Stimulated activated CD4-positive, alpha-beta T cell treated with anti-CD3 and anti-CD28 coated beads, TNF-alpha, amount 100 ng/mL, for 24 hours (primary cell): ENCODE measurements at regions not wholly inside any gene's neighbourhood (a gene's known extent, or its start where the extent isn't known, plus 50 kb on each side); places are given as distances from the start of the nearest gene placed in this dataset.

Source experiments
- DNase-seq, 3 experiments: peaks; one replicate each; pipeline ENCODE4 v3.0.0-alpha.2; 2020; ENCODE audit warnings: low read depth in 3 of 3

GRCh38 chr1:88357729-88358128 is 326.3 kb upstream of the PKN2 start:
- DNase-seq: no peak

- no peak for DNase-seq
Observed at GRCh38 chr1:88371436-88372023, 312.5 kb upstream of the PKN2 start.

DNA sequence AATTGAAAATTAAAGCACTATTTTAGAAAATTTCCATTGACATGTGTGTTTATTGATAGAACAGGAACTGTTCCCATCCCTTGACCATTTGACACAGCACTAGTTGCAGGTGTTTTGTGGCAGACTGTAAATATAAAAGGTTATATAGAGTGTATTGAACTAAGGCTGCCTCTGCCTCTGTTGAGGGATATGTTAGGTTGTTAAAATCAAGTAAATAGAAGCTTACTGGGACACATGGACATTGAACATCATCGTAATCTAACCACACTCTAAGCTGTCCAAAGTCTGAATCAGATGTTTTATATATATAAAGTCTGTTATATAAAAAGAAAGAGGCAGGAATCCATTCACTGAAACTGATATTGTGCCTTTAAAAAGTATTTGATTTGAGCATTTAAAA is 308.1 kb upstream of the PKN2 start:
- DNase-seq: no peak

- DNase-seq: no peak
Observed at GRCh38 chr1:88376421-88376820, 307.7 kb upstream of the PKN2 start.

GRCh38 chr1:88378560-88378959 is 305.5 kb upstream of the PKN2 start:
- DNase-seq: no peak

DNA sequence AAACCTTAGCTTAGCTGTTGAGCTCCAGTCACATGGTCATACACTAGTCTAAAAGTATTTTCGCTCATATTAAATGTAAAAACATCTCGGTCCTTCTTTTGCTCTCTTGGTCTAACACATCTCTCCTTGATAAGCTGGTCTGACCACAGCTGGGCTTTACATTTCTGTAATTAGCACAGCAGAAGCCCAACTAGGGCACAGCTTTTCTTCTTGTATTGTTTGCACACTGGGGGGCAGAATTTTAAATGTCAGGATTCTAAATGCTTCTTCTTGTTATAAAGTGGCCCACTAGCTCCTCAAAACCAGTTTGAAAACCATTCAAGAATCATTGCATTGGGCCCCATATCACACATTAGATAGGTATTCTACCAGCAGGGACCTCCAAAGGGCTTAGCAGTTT is 289.1 kb upstream of the PKN2 start:
- no peak for DNase-seq

GRCh38 chr1:88398338-88398737 is 285.7 kb upstream of the PKN2 start:
- no peak for DNase-seq

DNA sequence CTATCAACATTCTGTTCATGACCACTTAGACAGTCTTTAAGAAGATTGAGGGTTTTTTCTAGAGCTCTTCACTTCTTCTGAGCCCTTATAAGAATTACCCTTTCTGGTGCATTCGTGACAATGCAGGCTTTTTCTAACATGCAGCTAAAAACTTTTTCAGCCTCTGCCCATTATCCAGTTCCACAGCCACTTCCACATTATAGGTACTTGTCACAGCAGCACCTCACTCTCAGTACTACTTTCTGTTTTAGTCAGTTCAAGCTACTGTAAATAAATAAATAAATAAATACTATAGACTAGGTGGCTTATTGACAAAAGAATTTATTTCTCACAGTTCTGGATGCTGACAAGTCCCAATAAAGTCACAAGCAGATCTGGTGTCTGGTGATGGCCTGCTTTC is 284.4 kb upstream of the PKN2 start:
- DNase-seq: no peak

- no peak for DNase-seq
Observed at GRCh38 chr1:88401313-88401712, 282.8 kb upstream of the PKN2 start.

DNA sequence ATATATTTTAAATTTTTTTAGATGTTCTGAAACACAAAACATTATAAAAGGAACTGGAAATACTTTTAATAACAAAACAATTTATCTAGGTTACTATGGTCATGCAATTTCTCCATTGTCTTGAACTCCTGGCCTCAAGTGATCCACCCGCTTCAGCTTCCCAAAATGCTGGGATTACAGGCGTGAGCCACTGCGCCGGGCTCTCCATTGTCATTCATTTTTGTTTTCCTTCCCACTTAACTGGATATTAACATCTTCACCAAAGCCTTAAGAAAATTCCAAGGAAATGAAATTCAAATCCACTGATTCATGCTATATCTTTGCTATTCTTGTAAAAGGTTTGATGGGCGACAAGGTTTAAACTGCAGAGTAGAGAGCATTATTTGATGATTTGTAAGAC is 279.5 kb upstream of the PKN2 start:
- no peak for DNase-seq

DNA sequence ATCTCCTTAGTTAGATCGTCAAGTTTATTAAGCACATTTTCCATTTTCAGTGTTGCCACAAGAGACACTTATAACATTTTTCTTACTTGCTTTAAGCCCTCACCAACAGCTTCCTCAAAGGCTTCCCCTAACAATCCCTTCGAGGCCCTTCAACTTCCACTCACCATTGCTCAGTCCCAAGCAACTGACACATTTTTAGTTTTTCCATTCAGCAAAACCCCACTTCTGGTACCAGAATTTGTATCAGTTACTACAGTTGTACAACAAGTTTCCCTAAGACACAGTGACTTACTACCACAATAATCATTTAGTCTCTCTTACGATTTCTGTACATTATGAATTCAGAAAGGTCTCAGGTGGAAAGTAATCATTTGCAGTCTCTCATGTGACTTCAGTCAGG is 276.8 kb upstream of the PKN2 start:
- DNase-seq: no peak

GRCh38 chr1:88421997-88422396 is 262.1 kb upstream of the PKN2 start:
- DNase-seq: no peak

- no peak for DNase-seq
Observed at GRCh38 chr1:88433556-88433955, 250.5 kb upstream of the PKN2 start.

DNA sequence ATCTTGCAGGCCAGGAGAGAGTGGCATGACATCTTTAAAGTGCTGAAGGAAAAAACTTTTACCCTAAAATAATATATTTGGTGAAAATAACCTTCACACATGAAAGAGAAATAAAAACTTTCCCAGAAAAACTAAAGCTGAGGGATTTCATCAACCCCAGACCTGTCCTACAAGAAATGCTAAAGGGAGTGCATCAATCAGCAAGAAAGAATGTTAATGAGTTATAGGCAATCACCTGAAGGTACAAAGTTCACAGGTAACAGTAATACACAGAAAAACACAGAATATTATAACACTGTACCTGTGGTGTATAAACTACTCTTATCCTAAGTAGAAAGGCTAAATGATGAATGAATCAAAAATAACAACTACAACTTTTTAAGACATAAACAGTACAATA is 249.2 kb upstream of the PKN2 start:
- no peak for DNase-seq

- DNase-seq: no peak
Observed at GRCh38 chr1:88441022-88441421, 243.1 kb upstream of the PKN2 start.

- no peak for DNase-seq
Observed at GRCh38 chr1:88451856-88452255, 232.2 kb upstream of the PKN2 start.

GRCh38 chr1:88453295-88453694 is 230.8 kb upstream of the PKN2 start:
- no peak for DNase-seq

DNA sequence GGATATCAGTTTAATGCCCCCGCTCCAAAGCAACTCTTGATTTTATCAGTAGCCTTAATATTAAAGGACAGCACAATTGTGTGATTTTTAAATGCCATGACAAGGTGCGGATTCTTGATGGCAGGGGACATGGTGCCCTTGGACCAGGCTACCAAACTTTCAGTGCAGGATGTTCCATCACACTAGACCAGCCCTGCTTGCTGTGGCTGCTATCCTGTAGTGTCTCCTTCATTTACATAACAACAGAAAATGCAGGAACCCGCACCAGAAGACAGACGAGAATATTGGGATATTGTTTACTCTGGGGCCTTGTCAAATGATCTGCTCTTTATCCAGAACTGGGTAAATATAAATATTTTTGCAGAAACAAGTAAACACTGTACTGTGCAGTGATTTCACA is 229.3 kb upstream of the PKN2 start:
- DNase-seq: no peak

DNA sequence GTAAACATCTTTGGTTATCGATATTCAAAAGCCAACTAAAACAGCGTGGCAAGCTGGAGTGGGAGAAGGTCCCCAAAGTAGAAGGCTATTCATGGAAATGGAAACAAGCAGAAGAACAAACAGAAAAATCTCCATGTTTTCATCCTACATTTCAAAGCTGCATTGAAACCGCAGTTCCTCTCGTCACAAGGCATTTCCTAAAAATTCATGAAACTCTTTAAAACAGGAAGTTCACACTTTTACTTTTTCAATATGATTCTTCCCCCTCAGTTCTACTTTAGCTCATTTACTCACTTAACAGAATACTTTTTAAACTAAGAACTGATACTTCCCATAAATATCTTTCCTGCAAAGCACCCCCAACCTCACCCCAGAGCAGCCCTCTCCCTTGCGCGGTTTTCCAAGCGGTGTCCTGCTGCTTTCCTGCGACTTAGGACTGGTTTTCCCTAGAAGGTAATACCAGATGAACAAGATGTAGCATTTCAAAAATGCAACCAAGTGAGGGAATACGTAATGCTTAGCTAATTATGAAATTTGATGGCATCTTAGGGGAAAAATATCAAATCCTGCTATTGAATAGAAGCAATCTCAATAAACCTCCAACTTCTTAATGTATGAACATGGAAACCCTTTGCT is 228.3 kb upstream of the PKN2 start:
- DNase-seq: no peak

DNA sequence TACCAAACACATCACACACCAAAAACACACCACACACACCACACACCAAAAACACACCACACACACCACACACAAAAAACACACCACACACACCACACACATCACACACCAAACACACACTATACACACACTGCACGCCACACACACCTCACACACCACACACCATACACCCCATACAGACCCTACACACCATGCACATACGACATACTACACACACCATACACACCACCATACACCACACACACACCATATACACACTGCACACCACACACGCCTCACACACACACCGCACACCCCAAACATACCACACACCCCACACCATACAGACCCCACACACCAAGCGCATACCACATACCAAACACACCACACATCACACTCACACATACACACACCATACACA is 226.9 kb upstream of the PKN2 start:
- no peak for DNase-seq

GRCh38 chr1:88461007-88461406 is 223.1 kb upstream of the PKN2 start:
- no peak for DNase-seq

DNA sequence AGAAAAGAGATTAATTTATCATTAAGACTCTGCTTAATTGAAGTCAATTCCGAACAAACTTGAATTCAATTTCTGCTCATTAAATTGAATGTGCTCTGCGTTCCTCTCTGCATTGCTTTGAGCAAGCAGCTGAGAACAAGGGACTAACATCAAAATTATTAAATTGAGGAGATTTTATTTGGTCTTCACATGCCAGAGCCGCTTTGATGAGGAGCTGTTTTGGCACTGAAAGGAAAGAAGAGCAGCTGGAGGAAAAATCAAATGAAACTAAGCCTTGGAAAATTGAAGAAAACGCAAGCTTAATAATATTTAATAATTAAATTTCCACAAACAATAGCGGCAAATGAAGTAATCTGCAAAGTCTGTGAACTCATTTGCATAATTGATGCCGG is 222.0 kb upstream of the PKN2 start:
- no peak for DNase-seq

GRCh38 chr1:88462488-88463261 is 221.4 kb upstream of the PKN2 start:
- DNase-seq: no peak
